ENCODE measurements at regions not wholly inside any gene's neighbourhood (a gene's known extent, or its start where the extent isn't known, plus 50 kb on each side); places are given as distances from the start of the nearest gene placed in this dataset.

GRCh38 chr10:23695825-23696420 is 257.0 kb downstream of the OTUD1 start:
- Histone ChIP-seq H3K4me3 (ENCODE audit: low read depth, low read length) (no peak overlapping the region), H3K4me1 (no peaks in the 10 kb centered on the region), H3K36me3 (ENCODE audit: control insufficient read depth, insufficient read depth, low read length) (no peaks in the 10 kb centered on the region), H3K9me3 (no peaks in the 10 kb centered on the region), H3K27me3 (replicated peaks; ENCODE audit: control insufficient read depth, insufficient read depth, low read length) (no peaks in the 10 kb centered on the region)
- H3K4me1 Mint-ChIP-seq (ENCODE audit: low read depth, unreplicated experiment): no peaks in the 10 kb centered on the region
- no peak for TF ChIP-seq CTCF (IDR thresholded peaks at IDR 0.05; ENCODE audit: insufficient read depth in 1 of 2, low read depth in 1 of 2, low read length in 1 of 2, severe bottlenecking in 1 of 2, unreplicated experiment in 1 of 2)
- ChIA-PET POLR2A (no interaction called here), CTCF (no interaction called here)
- no peak overlapping the region for H3K4me3 Mint-ChIP-seq (ENCODE audit: unreplicated experiment)
- H3K27me3 Mint-ChIP-seq (ENCODE audit: insufficient read depth, unreplicated experiment): peaks cover 10% of the 10 kb centered on the region
- H3K9me3 Mint-ChIP-seq (ENCODE audit: unreplicated experiment): no peaks in the 10 kb centered on the region
- H3K27ac Mint-ChIP-seq (ENCODE audit: unreplicated experiment): no peak overlapping the region
- intact Hi-C loops (cut with micrococcal nuclease; ENCODE audit: unreplicated experiment): no loop called here
- no TSS peak for BruUV-seq (replicated peaks)
- DNase-seq: no peak
- no peaks in the 10 kb centered on the region for H3K36me3 Mint-ChIP-seq (ENCODE audit: insufficient read depth, unreplicated experiment)

- no peaks in the 10 kb centered on the region for H3K36me3 ChIP-seq (ENCODE audit: control insufficient read depth, insufficient read depth, low read length)
- H3K4me1 ChIP-seq: no peaks in the 10 kb centered on the region
- H3K27me3 Mint-ChIP-seq (ENCODE audit: insufficient read depth, unreplicated experiment): peaks cover 10% of the 10 kb centered on the region
- no peak overlapping the region for H3K4me3 Mint-ChIP-seq (ENCODE audit: unreplicated experiment)
- no peak overlapping the region for H3K27ac Mint-ChIP-seq (ENCODE audit: unreplicated experiment)
- CTCF ChIA-PET: no interaction called here
- DNase-seq: no peak
- no peak for TF ChIP-seq CTCF (IDR thresholded peaks at IDR 0.05; ENCODE audit: insufficient read depth in 1 of 2, low read depth in 1 of 2, low read length in 1 of 2, severe bottlenecking in 1 of 2, unreplicated experiment in 1 of 2)
- H3K36me3 Mint-ChIP-seq (ENCODE audit: insufficient read depth, unreplicated experiment): no peaks in the 10 kb centered on the region
- no peaks in the 10 kb centered on the region for H3K4me1 Mint-ChIP-seq (ENCODE audit: low read depth, unreplicated experiment)
- H3K4me3 ChIP-seq (ENCODE audit: low read depth, low read length): no peak overlapping the region
- H3K9me3 ChIP-seq: no peaks in the 10 kb centered on the region
- intact Hi-C loops (cut with micrococcal nuclease; ENCODE audit: unreplicated experiment): no loop called here
- BruUV-seq (replicated peaks): no TSS peak
- POLR2A ChIA-PET: no interaction called here
- no peaks in the 10 kb centered on the region for H3K9me3 Mint-ChIP-seq (ENCODE audit: unreplicated experiment)
- H3K27me3 ChIP-seq (replicated peaks; ENCODE audit: control insufficient read depth, insufficient read depth, low read length): no peaks in the 10 kb centered on the region
Observed at GRCh38 chr10:23696476-23696875, 257.6 kb downstream of the OTUD1 start.

GRCh38 chr10:23702977-23703414 is 264.1 kb downstream of the OTUD1 start:
- intact Hi-C loops (cut with micrococcal nuclease; ENCODE audit: unreplicated experiment): loop anchor here (1.0 to 2.0 kb wide), 4 partner anchors 187 to 544 kb away; no protein-coding TSS in a partner anchor
- peak; percentile 92 to 95 for TF ChIP-seq CTCF (IDR thresholded peaks at IDR 0.05; ENCODE audit: insufficient read depth in 1 of 2, low read depth in 1 of 2, low read length in 1 of 2, severe bottlenecking in 1 of 2, unreplicated experiment in 1 of 2)
- Mint-ChIP-seq H3K36me3 (ENCODE audit: insufficient read depth, unreplicated experiment) (no peaks in the 10 kb centered on the region), H3K27ac (ENCODE audit: unreplicated experiment) (no peak overlapping the region), H3K4me1 (ENCODE audit: low read depth, unreplicated experiment) (no peaks in the 10 kb centered on the region), H3K27me3 (ENCODE audit: insufficient read depth, unreplicated experiment) (peaks cover 15% of the 10 kb centered on the region), H3K9me3 (ENCODE audit: unreplicated experiment) (no peaks in the 10 kb centered on the region), H3K4me3 (ENCODE audit: unreplicated experiment) (no peak overlapping the region)
- ChIA-PET CTCF (interaction anchor here (0.6 to 1.9 kb wide), 2 partner anchors 388 to 491 kb away, joined by 4 to 5 read pairs; no protein-coding TSS in a partner anchor), POLR2A (no interaction called here)
- BruUV-seq (replicated peaks): no TSS peak
- DNase-seq: peak; percentile 78
- no peaks in the 10 kb centered on the region for H3K27me3 ChIP-seq (replicated peaks; ENCODE audit: control insufficient read depth, insufficient read depth, low read length)
- peaks cover 3% of the 10 kb centered on the region; the same call in 1 of the 2 replicates for H3K9me3 ChIP-seq
- H3K36me3 ChIP-seq (ENCODE audit: control insufficient read depth, insufficient read depth, low read length): no peaks in the 10 kb centered on the region
- no peaks in the 10 kb centered on the region for H3K4me1 ChIP-seq
- no peak overlapping the region for H3K4me3 ChIP-seq (ENCODE audit: low read depth, low read length)

All from Caco-2 (cell line).